ENCODE measurements at regions not wholly inside any gene's neighbourhood (a gene's known extent, or its start where the extent isn't known, plus 50 kb on each side); places are given as distances from the start of the nearest gene placed in this dataset.
"Not testable (repeated sequence)": the region's sequence is repeated elsewhere in the genome, so short reads cannot be mapped to it uniquely, and the experiment has no call there.

DNA sequence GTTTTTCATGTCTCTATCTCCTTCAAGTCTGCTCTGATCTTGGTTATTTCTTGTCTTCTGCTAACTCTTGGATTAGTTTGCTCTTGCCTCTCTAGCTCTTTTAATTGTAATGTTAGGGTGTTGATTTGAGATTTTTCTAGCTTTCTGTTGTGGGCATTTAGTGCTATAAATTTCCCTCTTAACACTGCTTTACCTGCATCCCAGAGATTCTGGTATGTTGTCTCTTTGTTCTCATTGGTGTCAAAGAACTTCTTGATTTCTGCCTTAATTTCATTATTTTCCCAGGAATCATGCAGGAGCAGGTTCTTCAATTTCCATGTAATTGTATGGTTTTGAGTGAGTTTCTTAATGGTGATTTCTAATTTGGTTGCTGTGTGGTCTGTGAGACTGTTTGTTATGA, 128.5 kb upstream of the ZNF267 start:
- not testable (repeated sequence) for DNase-seq (ENCODE audit: low read depth, low spot score)

DNA sequence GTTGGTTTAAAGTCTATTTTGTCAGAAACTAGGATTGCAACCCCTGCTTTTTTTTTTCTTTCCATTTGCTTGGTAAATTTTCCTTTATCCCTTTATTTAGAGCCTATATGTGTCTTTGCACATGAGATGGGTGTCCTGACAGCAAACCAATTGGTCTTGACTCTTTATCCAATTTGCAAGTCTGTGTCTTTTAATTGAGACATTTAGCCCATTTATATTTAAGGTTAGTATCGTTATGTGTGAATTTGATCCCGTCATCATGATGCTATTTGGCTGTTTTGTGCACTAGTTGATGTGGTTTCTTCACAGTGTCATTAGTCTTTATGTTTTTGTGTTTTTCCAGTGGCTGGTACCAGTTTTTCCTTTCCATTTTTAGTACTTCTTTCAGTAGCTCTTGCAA, 127.7 kb upstream of the ZNF267 start:
- no peak for DNase-seq (ENCODE audit: low read depth, low spot score)

DNA sequence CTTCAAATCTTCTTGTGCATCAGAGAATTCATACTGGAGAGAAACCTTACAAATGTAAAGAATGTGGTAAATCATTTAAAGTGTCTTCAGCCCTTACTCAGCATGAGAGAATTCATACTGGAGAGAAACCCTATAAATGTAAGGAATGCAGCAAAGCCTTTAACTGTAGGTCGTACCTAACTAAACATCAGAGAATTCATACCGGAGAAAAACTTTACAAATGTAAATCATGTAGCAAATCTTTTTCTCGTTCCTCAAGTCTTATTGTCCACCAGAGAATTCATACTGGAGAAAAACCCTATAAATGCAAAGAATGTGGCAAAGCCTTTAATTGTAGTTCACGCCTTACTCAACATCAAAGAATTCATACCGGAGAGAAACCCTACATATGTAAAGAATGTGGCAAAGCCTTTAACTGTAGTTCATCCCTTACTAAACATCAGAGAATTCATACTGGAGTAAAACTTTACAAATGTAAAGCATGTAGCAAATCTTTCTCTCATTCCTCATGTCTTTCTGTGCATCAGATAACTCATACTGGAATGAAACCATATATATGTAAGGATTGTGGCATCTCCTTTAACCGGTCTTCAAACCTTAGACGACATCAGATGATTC, 118.5 kb upstream of the ZNF267 start:
- no peak for DNase-seq (ENCODE audit: low read depth, low spot score)

DNA sequence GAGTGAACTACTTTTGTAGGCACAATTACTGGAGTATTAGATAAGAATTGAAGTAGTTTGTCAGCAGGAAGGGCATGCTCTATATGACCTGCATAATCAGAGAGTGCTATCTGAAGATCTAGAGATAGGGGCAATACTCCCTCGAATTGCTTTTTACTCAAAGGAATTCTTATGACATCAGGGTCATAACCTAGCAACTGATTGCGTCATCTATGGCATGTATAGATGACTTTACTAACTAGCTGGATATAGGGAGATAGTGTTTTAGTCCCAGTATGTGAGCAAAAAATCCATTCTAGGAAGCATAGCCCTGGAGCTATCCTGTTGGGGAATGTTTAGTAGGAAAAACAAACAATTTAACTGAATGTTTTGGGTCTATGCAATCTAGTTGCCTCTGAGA, 109.5 kb upstream of the ZNF267 start:
- DNase-seq (ENCODE audit: low read depth, low spot score) = no peak

DNA sequence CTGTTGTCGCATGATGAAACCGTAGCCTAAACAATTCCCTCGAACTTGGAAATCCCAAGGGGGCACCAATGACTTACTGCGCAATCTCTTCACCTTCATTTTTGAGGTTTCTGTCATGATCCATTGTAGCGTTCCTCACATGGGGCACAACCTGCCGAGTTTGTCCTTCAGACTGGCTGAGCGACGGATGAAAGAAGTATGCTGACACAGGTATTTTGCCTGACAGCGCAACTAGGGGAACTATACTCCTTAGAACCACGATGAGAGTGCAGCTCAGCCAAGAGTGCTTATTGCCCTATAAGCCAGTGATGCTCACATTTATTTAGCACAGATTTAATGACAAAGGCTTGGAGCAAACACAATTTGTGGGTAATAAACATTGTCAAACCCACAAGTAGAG, 106.3 kb upstream of the ZNF267 start:
- DNase-seq (ENCODE audit: low read depth, low spot score) = no peak

DNA sequence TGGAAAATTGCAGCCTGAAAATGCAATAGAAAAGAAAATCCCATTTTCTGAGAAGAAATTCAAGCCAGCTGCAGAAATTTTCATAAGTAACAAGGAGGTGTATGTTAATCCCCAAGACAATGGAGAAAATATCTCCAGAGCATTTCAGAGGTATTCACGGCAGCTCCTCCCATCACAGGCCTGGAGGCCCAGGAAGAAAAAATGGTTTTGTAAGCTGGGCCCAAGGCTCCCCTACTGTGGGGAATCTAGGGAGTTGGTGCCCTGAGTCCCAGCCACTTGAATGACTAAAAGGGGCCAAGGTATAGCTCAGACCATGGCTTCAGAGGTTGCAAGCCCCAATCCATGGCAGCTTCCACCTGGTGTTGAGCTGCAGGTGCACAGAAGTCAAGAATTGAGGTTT, 93.3 kb upstream of the ZNF267 start:
- DNase-seq (ENCODE audit: low read depth, low spot score) = no peak

DNA sequence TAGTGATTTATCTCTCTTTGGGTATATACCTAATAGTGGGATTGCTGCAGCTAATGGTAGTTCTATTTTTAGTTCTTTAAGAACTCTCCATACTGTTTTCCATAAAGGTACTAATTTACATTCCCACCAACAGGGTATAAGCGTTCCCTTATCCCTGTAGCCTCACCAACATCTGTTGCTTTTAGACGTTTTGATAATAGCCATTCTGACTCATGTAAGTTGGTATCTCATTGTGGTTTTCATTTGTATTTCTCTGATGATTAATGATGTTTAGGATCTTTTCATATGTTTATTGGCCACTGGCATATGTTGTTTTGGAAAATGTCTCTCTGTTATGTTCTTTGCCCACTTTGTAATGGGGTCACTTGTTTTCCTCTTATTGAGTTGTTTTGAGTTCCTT, 88.5 kb upstream of the ZNF267 start:
- DNase-seq (ENCODE audit: low read depth, low spot score) = no peak

DNA sequence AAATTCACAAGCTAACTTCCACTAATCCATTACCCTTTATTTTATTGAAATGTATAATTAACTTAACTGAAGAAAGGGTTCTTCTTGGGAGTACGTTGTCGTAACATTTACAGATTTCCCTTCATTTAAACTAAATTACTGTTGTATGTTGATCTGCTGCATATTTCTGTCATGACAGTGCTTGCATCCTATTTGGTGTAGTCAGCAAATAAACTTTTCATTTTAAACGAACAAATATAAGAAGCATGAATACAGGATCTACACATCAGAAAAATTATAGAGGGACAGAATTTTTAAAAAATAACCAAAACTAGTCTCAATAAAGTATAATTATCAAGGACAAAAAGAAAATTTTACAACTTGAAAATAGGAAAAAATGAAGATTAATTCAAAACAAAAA, 66.5 kb upstream of the ZNF267 start:
- DNase-seq (ENCODE audit: low read depth, low spot score) = no peak

DNA sequence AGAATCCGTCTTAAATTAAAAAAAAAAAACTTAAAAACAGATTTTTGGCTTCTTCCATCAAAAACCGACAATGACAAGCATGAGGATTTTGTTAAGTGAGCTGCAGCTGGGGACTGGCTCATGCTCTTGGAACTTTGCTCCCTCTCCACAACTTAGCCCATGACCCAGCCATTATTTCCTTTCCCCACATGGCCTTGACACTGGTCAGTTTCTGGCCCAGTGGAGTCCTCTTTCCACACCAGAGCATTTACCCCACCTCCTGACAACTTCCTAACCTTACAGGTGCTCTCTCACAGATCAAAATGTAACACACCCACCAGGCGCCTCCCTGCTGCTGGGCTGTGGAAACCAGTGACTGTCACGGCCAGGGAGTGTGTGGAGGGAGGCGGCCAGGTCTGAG, 62.7 kb upstream of the ZNF267 start:
- no peak for DNase-seq (ENCODE audit: low read depth, low spot score)

DNA sequence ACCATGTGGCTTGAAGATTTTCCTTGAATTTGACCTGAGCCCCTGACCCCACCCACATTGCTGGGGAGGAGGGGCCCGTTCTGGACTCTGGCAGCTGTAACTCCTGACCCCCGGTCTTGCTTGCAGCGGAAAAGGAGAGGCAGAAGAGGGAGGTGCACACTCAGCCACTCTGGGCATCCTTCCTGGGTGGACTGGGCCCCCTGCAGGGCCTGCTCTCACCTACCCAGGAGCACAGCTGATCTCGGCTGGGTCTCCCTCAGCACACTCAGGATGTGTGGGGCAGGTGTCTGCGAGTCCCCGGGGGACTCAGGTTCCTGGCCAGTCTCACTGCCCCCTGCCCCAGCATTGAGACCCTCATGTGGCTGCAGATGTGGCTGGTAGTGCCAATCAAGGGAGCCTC, 57.5 kb upstream of the ZNF267 start:
- DNase-seq (ENCODE audit: low read depth, low spot score) = not testable (repeated sequence)

DNA sequence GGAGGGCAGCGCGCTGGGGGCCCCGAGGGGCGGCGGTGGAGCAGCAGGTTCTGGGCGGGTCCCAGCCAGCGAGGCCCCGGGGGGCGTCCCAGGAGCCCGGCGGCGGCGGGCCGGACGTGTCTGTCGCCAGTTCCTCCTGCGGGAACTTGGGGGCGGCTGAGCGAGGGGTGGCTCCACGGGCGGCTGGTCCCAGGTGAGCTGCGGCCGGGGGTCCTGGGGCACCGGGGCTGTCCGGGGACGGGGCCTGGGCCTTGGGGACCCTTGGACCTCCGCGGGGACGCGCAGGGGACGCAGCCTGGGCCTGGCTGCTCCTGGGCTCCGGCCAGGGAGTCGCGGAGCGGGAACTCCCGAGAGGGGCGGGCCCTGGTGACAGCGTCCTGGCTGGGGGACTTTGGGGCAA, 54.2 kb upstream of the ZNF267 start:
- no peak for DNase-seq (ENCODE audit: low read depth, low spot score)

DNA sequence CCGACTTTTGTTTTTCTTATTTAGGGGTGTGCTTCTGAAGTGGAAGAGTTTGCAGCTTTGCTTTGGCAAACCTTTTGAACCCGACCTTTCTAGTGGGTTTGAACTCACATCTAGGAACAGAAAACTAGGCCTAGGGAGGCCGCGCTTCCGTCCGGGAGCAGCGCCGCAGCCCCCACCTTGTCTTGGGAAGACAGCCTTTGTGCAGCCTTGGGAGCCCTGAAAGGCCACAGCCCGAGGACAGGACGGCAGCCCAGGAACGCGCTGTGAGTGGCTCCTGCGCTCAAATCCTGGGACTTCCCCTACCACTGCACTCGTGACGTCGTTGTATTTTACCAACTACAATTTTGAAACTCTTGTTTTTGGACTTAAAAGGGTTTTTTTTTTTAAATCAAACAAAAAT, 53.7 kb upstream of the ZNF267 start:
- no peak for DNase-seq (ENCODE audit: low read depth, low spot score)
